NCI-H748 (cell line): ENCODE measurements at regions not wholly inside any gene's neighbourhood (a gene's known extent, or its start where the extent isn't known, plus 50 kb on each side); places are given as distances from the start of the nearest gene placed in this dataset.

Source experiments
- DNase-seq: peaks from one replicate; lab custom pipeline; 2025; ENCODE audit not compliant: unreplicated experiment; lab: John Stamatoyannopoulos, UW

GRCh38 chr6:2384528-2384927, 139.1 kb upstream of the GMDS start:
- DNase-seq = no peak

DNA sequence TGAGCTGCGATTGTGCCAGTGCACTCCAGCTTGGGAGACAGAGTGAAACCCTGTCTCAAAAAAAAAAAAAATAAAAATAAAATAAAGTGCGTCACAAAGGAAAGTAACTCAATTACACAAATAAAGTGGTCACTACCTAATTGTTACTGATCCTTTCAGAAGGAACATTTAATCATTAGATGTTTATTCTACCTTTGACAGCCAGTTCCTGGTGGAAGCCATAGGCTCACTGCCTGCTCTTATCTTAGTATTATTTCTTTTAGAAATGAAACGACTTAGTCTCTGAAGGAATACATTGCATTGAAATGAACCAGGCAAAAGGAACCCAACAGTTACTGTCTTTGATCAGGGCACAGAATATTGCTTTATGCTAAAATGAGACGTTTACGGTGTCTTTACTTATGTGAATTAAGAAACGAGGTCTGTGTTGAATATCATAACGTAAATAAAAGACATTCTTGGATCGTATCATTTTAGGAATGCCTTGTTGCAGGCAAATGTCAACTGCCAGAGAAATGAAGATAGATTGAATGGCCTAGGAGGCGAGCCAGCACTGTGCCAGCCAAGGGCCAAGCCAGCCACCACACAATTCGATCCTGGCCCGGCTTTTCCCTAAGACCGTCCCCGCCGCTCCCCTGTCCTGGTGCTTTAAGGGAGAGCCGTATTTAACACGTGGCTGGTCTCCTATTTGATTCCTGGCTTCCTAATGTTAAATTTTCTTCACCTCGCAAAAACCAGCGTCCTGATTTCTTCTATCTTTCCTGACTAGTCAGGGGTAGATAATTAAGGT, 136.7 kb upstream of the GMDS start:
- DNase-seq = no peak

- no peak for DNase-seq
These were observed 133.7 kb upstream of the GMDS start for GRCh38 chr6:2378891-2379652.

DNA sequence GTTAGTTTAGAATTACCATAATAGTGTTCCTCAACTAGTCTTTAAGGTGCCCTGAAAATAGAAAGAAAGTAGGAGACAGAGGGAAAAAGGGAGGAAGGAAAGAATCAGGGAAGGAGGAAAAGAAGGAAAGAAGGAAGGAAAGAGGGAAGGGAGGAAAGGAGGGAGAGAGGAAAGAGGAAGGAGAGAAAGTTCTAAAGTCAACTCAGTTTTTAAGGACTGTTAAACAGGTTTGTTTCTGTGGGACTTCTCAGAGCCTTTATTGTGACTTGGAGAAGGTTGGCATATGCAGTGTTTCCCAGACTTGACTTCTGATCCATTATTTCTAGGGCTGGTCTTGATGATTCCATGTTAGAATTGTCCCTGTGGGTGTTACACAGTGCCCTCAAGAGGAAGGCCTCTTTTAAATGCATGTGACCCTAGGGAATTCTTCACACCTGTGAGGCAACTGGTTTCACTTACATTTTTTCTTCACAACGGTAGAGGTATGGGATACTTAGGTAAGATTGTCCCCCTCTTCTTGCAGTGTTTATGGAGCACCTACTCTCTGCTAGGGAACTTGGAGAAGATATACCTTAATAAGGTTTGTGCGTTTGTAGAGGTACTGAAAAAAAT, 132.7 kb upstream of the GMDS start:
- no peak for DNase-seq

DNA sequence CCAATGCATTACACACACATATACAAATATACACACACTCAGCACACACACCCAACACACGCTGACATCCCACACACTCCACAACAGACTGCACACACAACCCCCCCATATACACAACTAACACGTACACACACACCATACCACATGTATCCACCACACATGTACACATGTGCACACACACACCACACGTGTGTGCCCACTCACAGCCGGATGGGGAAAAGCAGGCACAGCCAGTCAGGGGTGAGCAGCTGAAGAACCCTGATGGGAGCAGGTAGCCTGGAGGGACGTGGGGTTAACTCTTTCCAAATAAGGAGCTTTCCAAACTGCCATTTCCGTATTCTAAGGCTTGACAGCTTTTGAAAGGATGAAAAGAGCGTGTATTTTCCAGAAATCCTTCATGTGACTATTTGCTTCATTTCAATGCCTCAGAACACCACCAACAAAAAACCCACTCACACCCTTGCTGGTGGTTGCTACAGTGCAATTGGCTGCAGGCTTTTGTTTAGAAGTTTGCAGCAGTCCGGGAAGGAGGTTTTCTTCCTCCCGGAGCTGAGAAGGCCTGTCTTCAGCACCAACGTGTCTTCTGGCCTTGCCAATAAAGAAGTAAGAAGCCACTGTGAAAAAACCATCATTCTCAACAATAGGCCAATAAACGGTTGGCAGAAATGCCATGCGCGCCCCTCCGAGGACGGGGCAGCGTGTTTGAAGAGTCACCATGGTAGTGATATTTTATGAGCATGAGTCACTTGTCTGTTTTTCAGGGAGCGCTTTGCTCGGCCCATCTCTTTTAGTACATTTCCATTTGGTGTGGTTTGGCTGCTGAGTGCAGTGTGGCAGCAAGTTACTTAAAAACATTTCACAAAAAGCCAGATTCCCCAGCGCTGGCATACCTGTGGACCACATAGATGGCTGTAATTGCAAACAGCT, 131.3 kb upstream of the GMDS start:
- no peak for DNase-seq

DNA sequence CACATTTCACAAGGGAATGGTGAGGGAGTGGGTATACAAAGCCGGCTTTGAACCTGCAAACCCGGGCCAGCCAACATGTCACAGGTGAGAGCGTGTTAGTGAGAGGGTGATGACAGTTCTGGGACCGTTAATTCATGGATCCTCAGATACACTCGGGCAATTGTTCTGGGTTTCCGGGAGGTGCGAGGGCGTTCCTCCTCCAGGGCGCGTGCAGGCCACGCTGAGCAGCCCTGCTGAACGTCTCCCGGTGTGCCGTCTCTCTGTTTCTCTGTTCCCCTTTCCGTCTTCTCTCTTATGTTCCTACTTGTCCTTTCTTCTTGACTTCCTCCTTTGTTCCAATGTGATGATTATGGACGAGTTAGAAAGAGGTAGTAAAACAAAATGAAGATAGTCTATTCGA, 130.0 kb upstream of the GMDS start:
- DNase-seq = no peak

DNA sequence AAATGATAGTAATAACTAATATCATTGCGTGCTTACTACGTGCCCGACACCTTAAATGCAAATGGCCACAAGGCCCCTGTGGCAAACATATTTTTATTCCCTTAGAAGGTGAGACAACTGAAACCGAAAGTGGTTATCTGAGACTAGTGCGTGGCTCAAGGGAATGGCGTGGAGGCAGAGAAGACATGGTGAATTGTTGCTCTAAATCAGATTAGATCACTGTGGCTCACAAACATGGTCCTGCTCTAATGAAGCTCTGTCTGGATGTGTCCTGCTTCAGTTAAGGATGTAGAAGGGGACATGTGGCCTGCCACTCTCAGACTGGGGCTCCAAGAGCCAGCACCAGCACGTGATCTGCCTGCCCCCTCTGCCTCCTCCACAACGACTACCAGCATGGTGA, 124.2 kb upstream of the GMDS start:
- no peak for DNase-seq

- DNase-seq = no peak
These were observed 117.8 kb upstream of the GMDS start for GRCh38 chr6:2363211-2363610.

DNA sequence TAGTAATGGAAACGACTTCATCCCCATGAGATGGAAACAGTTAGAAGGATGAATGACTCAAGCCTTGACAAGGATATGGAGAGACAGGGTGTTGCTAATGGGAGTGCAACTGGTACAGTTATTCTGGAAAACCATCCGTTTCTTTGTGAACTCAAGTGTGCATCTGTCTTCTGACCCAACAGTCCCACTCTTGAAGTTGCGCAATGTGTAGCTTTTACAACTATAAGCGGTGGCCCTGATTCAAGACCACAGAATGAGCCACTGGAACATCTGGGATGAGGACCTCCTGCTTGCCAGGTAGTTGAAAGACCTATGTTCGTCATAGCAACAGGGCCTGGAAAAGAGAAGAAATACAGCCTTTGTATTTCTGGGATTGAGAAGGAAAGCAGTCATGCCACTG, 115.8 kb upstream of the GMDS start:
- DNase-seq = no peak

GRCh38 chr6:2360716-2361115, 115.3 kb upstream of the GMDS start:
- no peak for DNase-seq

- DNase-seq = no peak
These were observed 114.7 kb upstream of the GMDS start for GRCh38 chr6:2360126-2360525.

GRCh38 chr6:2355150-2355549, 109.7 kb upstream of the GMDS start:
- no peak for DNase-seq

DNA sequence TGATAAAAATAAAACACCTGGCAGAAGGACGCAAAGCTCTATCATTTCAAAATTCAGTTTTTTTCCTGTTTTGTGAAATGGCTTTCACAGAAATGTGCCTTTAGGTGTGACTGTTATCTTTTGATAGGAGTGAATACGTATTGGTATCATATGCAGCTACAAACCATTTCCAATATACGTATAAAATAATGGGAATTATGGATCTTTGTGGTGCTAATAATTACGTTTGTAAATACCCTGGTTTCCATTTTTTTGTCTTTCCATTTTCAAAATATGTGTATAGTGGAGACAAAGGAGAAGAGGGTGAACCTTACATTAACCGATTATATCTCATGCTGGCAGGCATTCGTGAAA, 108.7 kb upstream of the GMDS start:
- DNase-seq = peak; percentile 47

GRCh38 chr6:2353412-2354137, 108.2 kb upstream of the GMDS start:
- peak; percentile 81 for DNase-seq

- no peak for DNase-seq
These were observed 106.5 kb upstream of the GMDS start for GRCh38 chr6:2351807-2352431.

- DNase-seq = no peak
These were observed 105.7 kb upstream of the GMDS start for GRCh38 chr6:2351090-2351489.

- no peak for DNase-seq
These were observed 100.7 kb upstream of the GMDS start for GRCh38 chr6:2346078-2346477.

GRCh38 chr6:2344319-2344905, 99.0 kb upstream of the GMDS start:
- peak; percentile 61 for DNase-seq

- DNase-seq = no peak
These were observed 82.2 kb upstream of the GMDS start for GRCh38 chr6:2327591-2327990.
